ENCODE measurements at regions not wholly inside any gene's neighbourhood (a gene's known extent, or its start where the extent isn't known, plus 50 kb on each side); places are given as distances from the start of the nearest gene placed in this dataset.

DNA sequence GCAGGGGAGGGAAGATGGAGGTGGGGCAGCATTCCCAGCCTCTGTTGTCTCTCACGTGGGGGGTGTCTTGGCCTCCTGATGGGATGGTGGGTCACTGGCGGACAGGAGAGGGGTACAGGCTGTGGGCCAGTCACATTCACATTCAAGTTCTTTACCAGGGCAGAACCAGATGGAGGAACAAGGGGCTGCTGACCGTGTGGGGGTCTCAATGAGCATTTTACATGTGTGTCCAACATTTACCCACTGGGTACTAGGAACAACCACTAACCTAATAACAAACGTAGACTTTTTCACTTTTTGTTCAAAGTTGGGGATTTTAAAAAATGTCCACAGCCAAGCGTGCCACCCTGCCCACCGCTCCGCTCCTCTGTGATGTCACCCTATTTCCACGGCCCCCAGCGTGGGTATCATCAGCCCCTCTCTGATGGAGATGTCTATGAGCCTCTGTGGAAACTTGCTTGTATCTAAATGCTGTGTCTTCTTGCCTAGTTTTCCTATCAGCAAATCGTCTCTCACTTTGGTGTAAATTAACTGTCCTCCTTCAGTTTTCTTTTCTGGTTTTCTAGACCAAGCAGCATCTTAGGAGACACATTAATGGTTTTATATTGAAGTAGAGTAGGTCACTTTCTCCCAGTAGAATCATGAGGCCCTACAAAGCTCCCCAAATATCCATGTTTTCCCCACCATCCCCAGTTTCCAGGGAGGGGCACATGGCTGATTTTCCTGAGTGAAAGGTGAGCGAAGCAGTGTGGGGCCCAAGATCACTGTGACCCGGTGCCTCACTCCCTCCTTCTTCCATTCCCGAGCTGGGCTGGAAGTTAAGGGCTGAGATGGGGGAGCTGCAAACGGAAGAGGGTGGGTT lies 936.7 kb downstream of the BRD1 start:
- Histone ChIP-seq H3K36me3 (no peaks in the 10 kb centered on the region), H3K9me3 (peaks cover 0 to 7% (median 0%) of the 10 kb centered on the region in 4 donors), H3K27ac (no peak overlapping the region), H3K4me1 (peaks cover 0 to 11% (median 0%) of the 10 kb centered on the region in 4 donors), H3K4me3 (no peak overlapping the region), H3K27me3 (no peaks in the 10 kb centered on the region)
- 84 to 88% methylated on average over 14 of the region's 14 CpGs for WGBS, 2 donors
- TF ChIP-seq, protein P1, sequence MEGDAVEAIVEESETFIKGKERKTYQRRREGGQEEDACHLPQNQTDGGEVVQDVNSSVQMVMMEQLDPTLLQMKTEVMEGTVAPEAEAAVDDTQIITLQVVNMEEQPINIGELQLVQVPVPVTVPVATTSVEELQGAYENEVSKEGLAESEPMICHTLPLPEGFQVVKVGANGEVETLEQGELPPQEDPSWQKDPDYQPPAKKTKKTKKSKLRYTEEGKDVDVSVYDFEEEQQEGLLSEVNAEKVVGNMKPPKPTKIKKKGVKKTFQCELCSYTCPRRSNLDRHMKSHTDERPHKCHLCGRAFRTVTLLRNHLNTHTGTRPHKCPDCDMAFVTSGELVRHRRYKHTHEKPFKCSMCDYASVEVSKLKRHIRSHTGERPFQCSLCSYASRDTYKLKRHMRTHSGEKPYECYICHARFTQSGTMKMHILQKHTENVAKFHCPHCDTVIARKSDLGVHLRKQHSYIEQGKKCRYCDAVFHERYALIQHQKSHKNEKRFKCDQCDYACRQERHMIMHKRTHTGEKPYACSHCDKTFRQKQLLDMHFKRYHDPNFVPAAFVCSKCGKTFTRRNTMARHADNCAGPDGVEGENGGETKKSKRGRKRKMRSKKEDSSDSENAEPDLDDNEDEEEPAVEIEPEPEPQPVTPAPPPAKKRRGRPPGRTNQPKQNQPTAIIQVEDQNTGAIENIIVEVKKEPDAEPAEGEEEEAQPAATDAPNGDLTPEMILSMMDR (IDR thresholded peaks at IDR 0.05), result no peak
- no peak for TF ChIP-seq EP300 (IDR thresholded peaks at IDR 0.05)
- TF ChIP-seq POLR2A (IDR thresholded peaks at IDR 0.05), result no peak
- no peak for DNase-seq (ENCODE audit: low spot score in 2 of 2)

DNA sequence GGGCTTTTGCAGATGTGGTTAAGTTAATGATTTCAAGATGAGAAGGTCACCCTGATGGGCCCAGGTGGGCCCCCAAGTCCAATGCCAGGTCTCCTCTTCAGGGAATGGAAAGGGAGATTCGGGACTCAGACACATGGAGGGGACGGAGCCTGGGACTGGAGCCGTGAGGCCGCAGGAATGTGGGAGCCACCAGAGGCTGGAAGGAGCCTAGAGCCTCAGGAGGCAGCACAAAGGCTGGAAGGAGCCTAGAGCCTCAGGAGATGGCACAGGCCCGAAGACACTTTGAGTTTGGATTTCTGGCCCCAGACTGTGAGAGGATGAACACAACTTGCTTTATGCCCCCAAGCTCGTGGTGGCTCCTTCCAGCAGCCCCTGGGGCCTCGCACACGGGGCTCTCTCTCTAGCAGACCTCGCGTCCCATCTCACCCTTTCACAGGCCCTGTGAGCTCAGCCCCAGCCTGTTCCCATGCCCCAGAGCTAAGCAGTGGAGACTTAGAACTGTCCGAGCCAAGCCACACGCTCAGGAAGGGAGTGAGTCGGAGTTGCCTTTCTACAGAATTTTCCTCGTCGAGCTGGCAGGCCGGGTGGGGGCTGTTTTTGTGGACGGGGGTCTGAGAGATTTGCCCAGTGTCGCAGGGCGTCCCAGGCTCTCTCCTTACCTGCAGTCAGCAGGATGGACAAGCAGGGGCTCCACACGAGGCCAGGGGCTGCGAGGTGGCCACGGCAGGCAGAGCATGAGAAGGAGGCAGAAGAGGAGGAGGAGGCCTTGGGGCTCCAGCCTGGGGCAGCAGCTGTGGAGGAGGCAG lies 937.6 kb downstream of the BRD1 start:
- 69 to 75% methylated on average over 22 of the region's 22 CpGs for WGBS, 2 donors
- Histone ChIP-seq H3K36me3 (no peaks in the 10 kb centered on the region), H3K27me3 (no peaks in the 10 kb centered on the region), H3K4me1 (peaks cover 0 to 7% (median 0%) of the 10 kb centered on the region in 4 donors), H3K9me3 (peaks cover 0 to 7% (median 0%) of the 10 kb centered on the region in 4 donors), H3K27ac (no peak overlapping the region), H3K4me3 (no peak overlapping the region)
- DNase-seq (ENCODE audit: low spot score in 2 of 2), result no peak
- TF ChIP-seq EP300 (IDR thresholded peaks at IDR 0.05) (no peak), POLR2A (IDR thresholded peaks at IDR 0.05) (no peak)
- TF ChIP-seq, protein P1 (IDR thresholded peaks at IDR 0.05), result no peak

GRCh38 chr22:48889209-48889830 lies 938.4 kb downstream of the BRD1 start:
- Histone ChIP-seq H3K27ac (no peak overlapping the region), H3K9me3 (peaks cover 0 to 7% (median 0%) of the 10 kb centered on the region in 4 donors), H3K4me3 (no peak overlapping the region), H3K36me3 (no peaks in the 10 kb centered on the region), H3K27me3 (no peaks in the 10 kb centered on the region), H3K4me1 (peaks cover 0 to 13% (median 0%) of the 10 kb centered on the region in 4 donors)
- TF ChIP-seq EP300 (IDR thresholded peaks at IDR 0.05), result no peak
- TF ChIP-seq POLR2A (IDR thresholded peaks at IDR 0.05), result no peak
- TF ChIP-seq, protein P1 (IDR thresholded peaks at IDR 0.05), result no peak
- 85 to 91% methylated on average over 14 of the region's 14 CpGs for WGBS, 2 donors
- no peak for DNase-seq (ENCODE audit: low spot score in 2 of 2)

GRCh38 chr22:48888466-48889208 lies 939.0 kb downstream of the BRD1 start:
- Histone ChIP-seq H3K4me3 (no peak overlapping the region), H3K27ac (no peak overlapping the region), H3K36me3 (no peaks in the 10 kb centered on the region), H3K4me1 (peaks cover 0 to 16% (median 0%) of the 10 kb centered on the region in 4 donors), H3K27me3 (no peaks in the 10 kb centered on the region), H3K9me3 (peaks cover 0 to 7% (median 0%) of the 10 kb centered on the region in 4 donors)
- TF ChIP-seq, protein P1 (IDR thresholded peaks at IDR 0.05), result no peak
- TF ChIP-seq EP300 (IDR thresholded peaks at IDR 0.05) (no peak), POLR2A (IDR thresholded peaks at IDR 0.05) (no peak)
- WGBS, 2 donors, result 81 to 88% methylated on average over 12 to 14 of the region's 14 CpGs
- no peak for DNase-seq (ENCODE audit: low spot score in 2 of 2)

Measured in tibial nerve (tissue), 4 donors.